ENCODE measurements at regions not wholly inside any gene's neighbourhood (a gene's known extent, or its start where the extent isn't known, plus 50 kb on each side); places are given as distances from the start of the nearest gene placed in this dataset.

DNA sequence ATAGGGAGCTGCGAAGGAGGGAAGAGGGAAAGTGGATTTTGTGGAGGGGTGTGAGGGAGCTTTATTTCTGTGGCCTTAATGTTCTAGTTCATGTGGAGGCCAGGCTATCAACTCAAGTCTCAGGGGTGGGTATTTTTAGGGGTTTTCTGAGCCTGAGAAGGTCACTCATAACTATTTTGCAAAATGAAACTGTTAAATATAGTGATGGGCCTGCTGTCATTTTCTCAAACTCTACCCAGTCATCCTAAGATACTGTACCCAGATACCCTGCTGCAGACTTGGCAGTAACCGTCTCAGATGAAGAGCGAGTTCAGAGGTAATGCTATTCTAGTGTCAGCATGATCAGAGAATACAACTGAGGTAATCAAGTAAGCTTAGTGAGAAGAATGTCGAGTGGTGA, 545.0 kb upstream of the TBL1XR1 start:
- TF ChIP-seq ZFX (IDR thresholded peaks at IDR 0.05) = no peak
- TF ChIP-seq, protein P1, sequence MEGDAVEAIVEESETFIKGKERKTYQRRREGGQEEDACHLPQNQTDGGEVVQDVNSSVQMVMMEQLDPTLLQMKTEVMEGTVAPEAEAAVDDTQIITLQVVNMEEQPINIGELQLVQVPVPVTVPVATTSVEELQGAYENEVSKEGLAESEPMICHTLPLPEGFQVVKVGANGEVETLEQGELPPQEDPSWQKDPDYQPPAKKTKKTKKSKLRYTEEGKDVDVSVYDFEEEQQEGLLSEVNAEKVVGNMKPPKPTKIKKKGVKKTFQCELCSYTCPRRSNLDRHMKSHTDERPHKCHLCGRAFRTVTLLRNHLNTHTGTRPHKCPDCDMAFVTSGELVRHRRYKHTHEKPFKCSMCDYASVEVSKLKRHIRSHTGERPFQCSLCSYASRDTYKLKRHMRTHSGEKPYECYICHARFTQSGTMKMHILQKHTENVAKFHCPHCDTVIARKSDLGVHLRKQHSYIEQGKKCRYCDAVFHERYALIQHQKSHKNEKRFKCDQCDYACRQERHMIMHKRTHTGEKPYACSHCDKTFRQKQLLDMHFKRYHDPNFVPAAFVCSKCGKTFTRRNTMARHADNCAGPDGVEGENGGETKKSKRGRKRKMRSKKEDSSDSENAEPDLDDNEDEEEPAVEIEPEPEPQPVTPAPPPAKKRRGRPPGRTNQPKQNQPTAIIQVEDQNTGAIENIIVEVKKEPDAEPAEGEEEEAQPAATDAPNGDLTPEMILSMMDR (conservative IDR thresholded peaks at IDR 0.05) = no peak
- no peak overlapping the region for H3K27ac ChIP-seq

DNA sequence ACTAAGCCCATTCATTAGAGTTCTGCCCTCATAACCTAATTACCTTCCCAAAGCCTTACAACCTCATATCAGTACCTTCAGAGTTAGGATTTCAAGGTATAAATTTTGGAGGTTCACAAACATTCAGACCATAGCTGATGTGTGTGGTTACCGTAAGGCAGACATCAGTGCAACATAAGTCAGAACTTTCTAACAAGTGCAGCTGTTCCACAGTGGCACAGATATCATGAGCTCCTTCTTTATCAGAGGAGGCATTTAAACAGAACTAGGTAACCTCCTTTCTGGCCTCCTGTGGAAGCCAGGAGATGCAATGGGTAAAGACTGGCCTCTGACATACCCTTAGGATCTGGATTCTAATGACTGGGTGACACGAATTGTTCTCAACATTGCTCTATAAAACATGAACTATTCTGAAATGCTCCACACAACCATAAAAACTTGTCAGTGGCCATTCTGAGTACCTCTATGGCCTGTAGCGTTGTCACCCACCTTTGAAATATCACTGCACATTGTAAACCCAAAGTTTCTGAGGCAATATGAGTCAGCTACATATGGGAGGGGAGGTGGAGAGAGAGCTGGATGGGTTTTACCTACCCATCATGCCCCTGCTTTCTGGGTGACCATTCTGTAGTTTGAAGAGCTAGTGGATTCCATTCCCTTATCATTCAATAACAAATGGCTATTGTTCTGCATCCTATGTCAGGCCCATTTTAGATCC, 546.0 kb upstream of the TBL1XR1 start:
- H3K27ac ChIP-seq = no peak overlapping the region
- TF ChIP-seq, protein P1 (conservative IDR thresholded peaks at IDR 0.05) = no peak
- TF ChIP-seq ZFX (IDR thresholded peaks at IDR 0.05) = no peak

DNA sequence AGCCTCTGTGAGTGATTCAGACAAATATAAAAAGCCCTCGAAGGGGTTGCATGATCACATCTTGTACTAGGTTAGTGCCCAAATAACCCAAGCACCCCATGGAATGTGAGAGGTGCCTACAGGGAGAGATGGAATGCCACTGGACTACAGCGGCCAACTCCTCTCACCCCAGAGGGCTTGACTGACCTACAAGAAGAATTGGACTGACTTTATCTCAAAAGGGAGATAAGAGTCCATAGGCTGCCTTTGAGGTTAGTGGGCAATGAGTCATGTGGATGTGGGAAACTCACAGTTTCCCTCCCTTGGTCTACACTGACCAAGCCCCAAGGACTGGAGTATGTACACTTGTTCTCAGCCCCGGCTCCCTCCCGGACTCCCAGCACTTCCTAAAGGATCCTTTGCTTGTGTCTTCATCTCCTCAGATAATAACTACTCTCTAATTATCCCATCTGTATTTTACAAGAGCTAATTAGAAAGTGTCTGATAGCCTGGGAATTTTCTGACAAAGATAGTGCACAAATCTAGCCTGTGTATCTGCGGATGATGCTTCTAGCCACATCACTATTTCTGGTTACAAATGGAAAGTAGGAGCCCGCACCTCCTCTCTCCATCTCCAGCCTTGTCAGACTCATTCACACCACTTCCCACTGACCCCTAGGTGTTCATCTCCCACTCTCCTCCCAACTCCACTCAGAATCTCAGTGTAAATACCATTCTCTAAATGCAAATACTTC, 547.8 kb upstream of the TBL1XR1 start:
- H3K27ac ChIP-seq = no peak overlapping the region
- no peak for TF ChIP-seq ZFX (IDR thresholded peaks at IDR 0.05)
- TF ChIP-seq, protein P1 (conservative IDR thresholded peaks at IDR 0.05) = no peak

DNA sequence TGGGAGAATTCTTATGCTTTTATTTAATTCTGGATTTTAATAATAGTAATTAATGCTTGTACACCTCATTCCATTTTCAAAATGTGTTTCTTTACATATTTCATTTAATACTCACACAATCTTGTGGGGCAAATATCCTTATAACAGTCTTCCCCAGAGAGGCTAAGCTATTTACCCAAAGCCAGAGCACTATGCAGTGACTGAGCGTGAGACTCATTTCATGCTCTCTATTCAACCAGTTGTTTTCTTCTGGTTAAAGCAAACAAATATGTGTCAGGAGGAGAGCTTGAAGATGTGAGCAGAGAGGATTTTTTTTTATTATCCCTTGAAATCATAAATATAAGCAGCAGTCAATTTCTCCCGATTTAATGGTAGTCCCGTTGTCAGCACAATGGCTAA, 548.3 kb upstream of the TBL1XR1 start:
- TF ChIP-seq ZFX (IDR thresholded peaks at IDR 0.05) = no peak
- TF ChIP-seq, protein P1 (conservative IDR thresholded peaks at IDR 0.05) = no peak
- no peak overlapping the region for H3K27ac ChIP-seq

DNA sequence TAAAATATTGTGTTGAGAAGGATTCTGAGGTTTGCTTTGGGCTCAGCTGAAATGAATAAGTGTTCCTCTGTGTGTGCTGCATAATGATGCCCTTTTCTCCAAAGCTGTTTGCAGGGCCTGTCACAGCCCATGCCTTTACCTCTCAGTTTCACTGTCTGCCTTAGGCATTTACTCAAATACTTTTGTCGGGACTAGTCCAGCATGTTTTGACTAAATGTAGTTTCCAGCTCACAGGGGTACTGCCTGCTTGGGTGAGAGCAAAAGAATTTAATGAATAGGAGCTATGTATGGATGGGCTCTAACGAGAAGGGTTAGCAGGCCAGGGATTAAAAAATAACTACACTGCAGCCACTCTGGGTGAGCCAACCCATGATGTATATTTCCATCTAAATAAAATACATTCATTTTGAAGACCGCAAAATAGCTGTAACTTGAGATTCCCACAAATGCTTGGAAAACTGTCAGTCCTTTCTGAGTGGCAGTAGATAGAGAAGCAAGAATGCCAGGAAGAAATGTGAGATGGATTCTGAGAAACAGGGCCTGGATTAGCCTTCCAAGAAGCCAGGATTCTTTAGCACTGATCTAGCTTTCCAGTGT, 549.2 kb upstream of the TBL1XR1 start:
- TF ChIP-seq, protein P1 (conservative IDR thresholded peaks at IDR 0.05) = no peak
- no peak for TF ChIP-seq ZFX (IDR thresholded peaks at IDR 0.05)
- H3K27ac ChIP-seq = no peak overlapping the region

DNA sequence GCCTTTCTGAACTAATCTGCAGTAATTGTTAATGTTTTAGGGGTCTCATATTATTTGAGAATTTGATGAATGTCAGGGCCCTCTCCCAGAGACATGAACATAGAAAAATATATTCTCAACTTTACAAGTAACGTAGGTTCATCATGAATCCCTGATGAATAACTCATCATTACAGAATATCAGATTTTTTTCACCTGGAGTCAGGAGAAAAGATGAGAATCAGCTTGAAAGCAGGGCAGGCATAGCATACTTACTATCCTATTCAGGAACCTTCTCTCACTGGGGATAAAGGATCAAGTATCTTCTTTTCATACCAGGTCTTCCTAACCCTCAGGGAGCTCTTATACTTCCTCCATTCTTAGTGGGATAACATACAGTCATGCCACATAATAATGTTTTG, 552.6 kb upstream of the TBL1XR1 start:
- no peak overlapping the region for H3K27ac ChIP-seq
- no peak for TF ChIP-seq ZFX (IDR thresholded peaks at IDR 0.05)
- TF ChIP-seq, protein P1 (conservative IDR thresholded peaks at IDR 0.05) = no peak

DNA sequence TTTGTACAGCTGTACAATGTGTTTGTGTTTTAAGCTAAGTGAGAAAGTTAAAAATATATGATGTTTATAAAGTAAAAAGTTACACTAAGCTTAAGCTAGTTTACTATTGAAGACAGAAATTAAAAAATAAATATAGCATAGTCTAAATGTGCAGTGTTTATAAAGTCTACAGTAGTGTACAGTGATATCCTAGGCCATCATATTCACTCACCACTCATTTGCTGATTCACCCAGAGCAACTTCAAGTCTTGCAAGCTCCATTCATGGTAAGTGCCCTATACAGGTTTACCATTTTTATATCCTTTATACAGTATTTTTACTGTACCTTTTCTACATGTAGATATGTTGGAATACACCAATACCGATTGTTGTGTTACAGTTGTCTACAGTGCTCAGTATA, 553.2 kb upstream of the TBL1XR1 start:
- TF ChIP-seq, protein P1 (conservative IDR thresholded peaks at IDR 0.05) = no peak
- no peak overlapping the region for H3K27ac ChIP-seq

All from C4-2B (cell line).